ENCODE measurements at regions not wholly inside any gene's neighbourhood (a gene's known extent, or its start where the extent isn't known, plus 50 kb on each side); places are given as distances from the start of the nearest gene placed in this dataset.

DNA sequence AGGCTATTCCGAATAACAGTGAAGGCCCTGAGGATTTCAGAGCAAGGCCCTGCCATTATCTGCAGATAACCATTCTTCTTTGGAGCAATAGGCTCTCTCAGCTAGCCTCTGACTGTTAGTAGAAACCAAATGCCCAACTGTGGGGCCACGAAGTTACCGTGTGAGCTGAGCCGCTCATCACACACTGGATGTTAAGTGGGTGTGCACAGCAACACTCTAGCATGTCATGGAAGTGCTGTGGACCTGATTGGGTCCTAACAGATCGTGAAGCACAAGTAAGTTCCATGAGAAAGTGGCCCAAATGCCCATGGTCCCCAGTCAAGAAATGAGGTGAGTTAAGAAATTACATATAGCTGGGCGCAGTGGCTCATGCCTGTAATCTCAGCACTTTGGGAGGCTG lies 190.4 kb downstream of the ALG10 start:
- DNase-seq (ENCODE audit: low spot score): no peak

GRCh38 chr12:34214011-34214410 lies 191.7 kb downstream of the ALG10 start:
- Histone ChIP-seq H3K36me3 (no peaks in the 10 kb centered on the region), H3K27ac (no peak overlapping the region), H3K27me3 (no peaks in the 10 kb centered on the region), H3K4me3 (no peak overlapping the region), H3K4me1 (peaks cover 0 to 6% of the 10 kb centered on the region in 2 donors), H3K9me3 (no peaks in the 10 kb centered on the region)
- no peak for TF ChIP-seq CTCF (IDR thresholded peaks at IDR 0.05)
- no peak for DNase-seq (ENCODE audit: low spot score)

More for the DNA sequence above, 190.4 kb downstream of the ALG10 start:
- Histone ChIP-seq H3K27ac (no peak overlapping the region), H3K4me1 (no peaks in the 10 kb centered on the region), H3K9me3 (no peaks in the 10 kb centered on the region), H3K4me3 (no peak overlapping the region), H3K36me3 (no peaks in the 10 kb centered on the region), H3K27me3 (no peaks in the 10 kb centered on the region)
- TF ChIP-seq CTCF (IDR thresholded peaks at IDR 0.05): no peak

GRCh38 chr12:34215213-34215892 lies 193.1 kb downstream of the ALG10 start:
- no peak for DNase-seq (ENCODE audit: low spot score)
- Histone ChIP-seq H3K27me3 (no peaks in the 10 kb centered on the region), H3K9me3 (no peaks in the 10 kb centered on the region), H3K36me3 (no peaks in the 10 kb centered on the region), H3K27ac (no peak overlapping the region), H3K4me1 (peaks cover 0 to 6% of the 10 kb centered on the region in 2 donors), H3K4me3 (no peak overlapping the region)
- TF ChIP-seq CTCF (IDR thresholded peaks at IDR 0.05): no peak

GRCh38 chr12:34215893-34216285 lies 193.6 kb downstream of the ALG10 start:
- Histone ChIP-seq H3K27ac (no peak overlapping the region), H3K36me3 (no peaks in the 10 kb centered on the region), H3K4me3 (no peak overlapping the region), H3K4me1 (peaks cover 0 to 6% of the 10 kb centered on the region in 2 donors), H3K27me3 (no peaks in the 10 kb centered on the region), H3K9me3 (no peaks in the 10 kb centered on the region)
- TF ChIP-seq CTCF (IDR thresholded peaks at IDR 0.05): no peak
- no peak for DNase-seq (ENCODE audit: low spot score)

DNA sequence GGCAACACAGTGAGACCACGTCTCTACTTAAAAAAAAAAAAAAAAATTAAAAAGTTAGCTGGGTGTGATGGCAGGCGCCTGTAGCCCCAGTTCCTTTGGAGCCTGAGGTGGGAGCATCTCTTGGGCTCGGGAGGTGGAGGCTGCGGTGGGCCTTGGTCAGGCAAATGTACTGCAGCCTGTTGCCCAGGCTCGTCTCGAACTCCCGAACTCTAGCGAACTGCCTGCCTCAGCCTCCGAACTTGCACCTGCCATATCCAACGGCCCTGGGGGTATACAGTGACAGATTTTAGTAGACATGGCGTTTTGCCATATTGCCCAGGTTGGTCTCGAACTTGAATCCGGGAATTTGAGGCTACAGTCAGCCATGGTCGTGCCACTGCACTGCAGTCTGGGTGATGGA lies 195.4 kb downstream of the ALG10 start:
- no peak overlapping the region for H3K4me3 ChIP-seq
- DNase-seq (ENCODE audit: low spot score): peak; percentile 32

More for the DNA sequence above, 195.4 kb downstream of the ALG10 start:
- Histone ChIP-seq H3K27me3 (no peaks in the 10 kb centered on the region), H3K36me3 (no peaks in the 10 kb centered on the region), H3K4me1 (peaks cover 0 to 6% of the 10 kb centered on the region in 2 donors), H3K9me3 (no peaks in the 10 kb centered on the region), H3K27ac (no peak overlapping the region)
- TF ChIP-seq CTCF (IDR thresholded peaks at IDR 0.05): no peak

Measured in right atrium auricular region (tissue), 2 donors.